Activated naive CD4-positive, alpha-beta T cell treated with anti-CD3 and anti-CD28 coated beads, Interleukin-2, amount 50 U/mL, for 24 hours (primary cell): ENCODE measurements at regions not wholly inside any gene's neighbourhood (a gene's known extent, or its start where the extent isn't known, plus 50 kb on each side); places are given as distances from the start of the nearest gene placed in this dataset.

Experiments
- H3K27ac Mint-ChIP-seq: one replicate; pipeline ENCODE4 v1.8.0; 2021; ENCODE audit warnings: mild to moderate bottlenecking, mixed read lengths
- H3K27me3 Mint-ChIP-seq: one replicate; pipeline ENCODE4 v1.8.0; 2021; ENCODE audit warnings: mixed read lengths
- H3K36me3 Mint-ChIP-seq: one replicate; pipeline ENCODE4 v1.8.0; 2021; ENCODE audit warnings: mixed read lengths
- H3K4me1 Mint-ChIP-seq: one replicate; pipeline ENCODE4 v1.8.0; 2021; ENCODE audit warnings: mixed read lengths
- H3K4me3 Mint-ChIP-seq: one replicate; pipeline ENCODE4 v1.8.0; 2021; ENCODE audit warnings: mild to moderate bottlenecking, mixed read lengths
- H3K9me3 Mint-ChIP-seq: one replicate; pipeline ENCODE4 v1.8.0; 2021; ENCODE audit warnings: mixed read lengths

DNA sequence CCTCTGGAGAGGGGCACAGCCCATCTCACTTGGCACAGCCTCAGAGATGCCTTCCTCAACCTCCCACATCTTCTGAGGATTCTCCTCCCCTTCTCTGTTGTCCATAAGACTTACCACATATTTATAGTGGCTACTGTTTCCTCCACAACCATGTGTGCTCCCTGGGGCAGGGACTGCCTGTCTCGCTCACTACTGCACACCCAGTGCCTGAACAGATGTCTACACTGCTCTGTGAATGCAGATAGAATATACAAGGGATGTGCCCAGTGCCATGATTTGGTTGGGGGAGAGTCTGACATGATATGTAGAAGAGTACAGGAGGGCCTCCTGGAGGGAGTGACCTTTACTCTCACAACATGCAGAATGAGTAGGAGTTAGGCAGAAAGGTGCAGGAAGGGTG lies 67.3 kb upstream of the ANO1 start:
- H3K4me3 Mint-ChIP-seq, result no peak overlapping the region
- no peaks in the 10 kb centered on the region for H3K27me3 Mint-ChIP-seq
- no peaks in the 10 kb centered on the region for H3K4me1 Mint-ChIP-seq
- no peaks in the 10 kb centered on the region for H3K9me3 Mint-ChIP-seq
- no peak overlapping the region for H3K27ac Mint-ChIP-seq
- no peaks in the 10 kb centered on the region for H3K36me3 Mint-ChIP-seq

DNA sequence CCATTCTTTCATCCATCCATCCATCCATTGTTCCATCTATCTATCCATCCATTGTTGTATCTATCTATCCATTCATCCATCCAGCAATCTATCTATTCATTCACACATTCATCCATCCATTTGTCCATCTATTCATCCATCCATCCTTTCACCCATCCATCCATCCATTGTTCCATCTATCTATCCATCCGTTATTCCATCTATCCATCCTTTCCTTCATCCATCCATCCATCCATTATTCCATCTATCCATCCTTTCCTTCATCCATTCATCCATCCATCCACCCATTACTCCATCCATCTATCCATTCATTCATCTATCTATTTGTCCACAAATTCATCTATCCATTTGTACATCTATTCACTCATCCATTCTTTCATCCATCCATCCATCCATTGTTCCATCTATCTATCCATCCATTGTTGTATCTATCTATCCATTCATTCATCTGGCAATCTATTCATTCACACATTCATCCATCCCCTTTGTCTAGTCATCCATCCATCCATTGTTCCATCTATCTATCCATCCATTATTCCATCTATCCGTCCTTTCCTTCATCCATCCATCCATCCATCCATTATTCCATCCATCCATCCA lies 65.9 kb upstream of the ANO1 start:
- H3K4me3 Mint-ChIP-seq, result no peak overlapping the region
- H3K27ac Mint-ChIP-seq, result no peak overlapping the region
- no peaks in the 10 kb centered on the region for H3K36me3 Mint-ChIP-seq
- no peaks in the 10 kb centered on the region for H3K27me3 Mint-ChIP-seq
- H3K4me1 Mint-ChIP-seq, result no peaks in the 10 kb centered on the region
- no peaks in the 10 kb centered on the region for H3K9me3 Mint-ChIP-seq

DNA sequence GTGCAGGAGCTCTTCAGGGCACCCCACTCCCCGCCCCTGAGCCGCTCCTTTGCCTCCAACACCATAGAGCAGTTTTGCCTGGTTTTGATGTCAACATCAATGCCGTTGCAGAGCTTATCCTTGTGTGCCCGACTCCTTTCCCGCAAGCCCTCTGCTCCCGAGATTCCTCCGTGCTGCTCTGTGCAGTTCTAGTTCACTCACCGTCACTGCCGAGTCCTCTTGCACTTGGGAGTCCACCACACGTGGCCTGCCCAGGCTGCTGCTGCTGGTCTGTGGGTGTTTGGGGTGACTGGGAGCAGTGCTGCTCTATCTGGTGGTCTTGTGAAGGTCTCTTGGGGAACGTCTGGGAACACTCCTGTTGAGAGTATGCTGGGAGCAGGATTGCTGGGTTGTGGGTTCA lies 63.8 kb upstream of the ANO1 start:
- Mint-ChIP-seq H3K36me3 (no peaks in the 10 kb centered on the region), H3K27me3 (peaks cover 3% of the 10 kb centered on the region), H3K27ac (no peak overlapping the region), H3K4me1 (no peaks in the 10 kb centered on the region), H3K9me3 (no peaks in the 10 kb centered on the region), H3K4me3 (no peak overlapping the region)

DNA sequence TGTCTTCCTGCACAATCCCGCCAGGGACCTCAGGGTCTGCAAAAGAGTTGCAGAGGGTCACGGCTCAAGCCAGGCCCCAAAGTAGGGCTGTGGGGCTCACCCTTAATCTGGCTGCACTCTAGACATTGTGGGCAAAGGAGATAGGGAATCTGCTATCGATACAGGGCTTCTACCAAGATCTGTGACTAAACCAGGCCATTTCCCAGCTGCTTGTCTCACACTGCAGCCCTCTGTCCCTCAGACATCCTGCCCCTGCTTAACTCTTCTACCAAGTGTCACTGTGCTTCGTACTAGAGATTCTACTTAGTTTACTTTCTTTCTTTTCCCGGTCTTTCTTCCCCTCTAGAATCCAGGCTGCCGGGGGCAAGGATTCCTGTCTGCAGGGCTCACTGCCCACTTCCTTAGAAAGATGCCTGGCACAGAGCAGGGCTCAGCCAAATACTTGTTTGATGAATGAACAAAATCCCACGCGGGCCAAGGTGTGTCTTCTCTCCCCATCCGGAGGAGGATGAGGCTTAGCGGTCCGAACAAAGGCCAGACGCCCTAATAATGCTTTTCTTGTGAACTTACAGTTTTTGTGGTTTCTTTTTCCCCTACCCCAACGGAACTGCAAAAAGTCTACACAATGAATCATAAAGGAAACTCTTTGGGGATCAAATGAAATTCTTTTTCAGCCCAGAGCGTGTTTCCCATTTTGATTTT lies 61.3 kb upstream of the ANO1 start:
- no peaks in the 10 kb centered on the region for H3K36me3 Mint-ChIP-seq
- H3K27me3 Mint-ChIP-seq, result peaks cover 7% of the 10 kb centered on the region
- no peak overlapping the region for H3K27ac Mint-ChIP-seq
- H3K9me3 Mint-ChIP-seq, result no peaks in the 10 kb centered on the region
- no peak overlapping the region for H3K4me3 Mint-ChIP-seq
- H3K4me1 Mint-ChIP-seq, result no peaks in the 10 kb centered on the region

DNA sequence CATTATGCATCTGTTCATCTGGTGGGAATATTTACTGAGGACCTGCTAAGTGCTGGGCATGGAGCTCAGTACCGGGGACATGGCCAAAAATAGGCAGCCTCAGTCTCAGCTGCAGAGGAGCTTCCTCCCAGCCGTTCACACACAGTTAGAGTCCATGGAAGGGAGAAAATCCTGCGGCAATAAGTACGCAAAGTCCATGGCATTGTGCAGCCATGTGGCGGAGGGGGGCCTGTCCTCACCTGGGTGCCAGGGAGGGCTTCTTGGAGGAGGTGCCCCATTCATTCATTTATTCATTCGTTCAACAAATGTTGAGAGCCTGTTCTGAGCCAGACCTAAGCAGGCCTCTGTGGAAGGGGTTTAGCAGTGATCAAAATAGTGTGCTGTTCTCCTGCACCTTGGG lies 59.3 kb upstream of the ANO1 start:
- H3K27me3 Mint-ChIP-seq, result peaks cover 7% of the 10 kb centered on the region
- no peaks in the 10 kb centered on the region for H3K9me3 Mint-ChIP-seq
- H3K36me3 Mint-ChIP-seq, result no peaks in the 10 kb centered on the region
- H3K4me1 Mint-ChIP-seq, result no peaks in the 10 kb centered on the region
- no peak overlapping the region for H3K4me3 Mint-ChIP-seq
- H3K27ac Mint-ChIP-seq, result no peak overlapping the region

DNA sequence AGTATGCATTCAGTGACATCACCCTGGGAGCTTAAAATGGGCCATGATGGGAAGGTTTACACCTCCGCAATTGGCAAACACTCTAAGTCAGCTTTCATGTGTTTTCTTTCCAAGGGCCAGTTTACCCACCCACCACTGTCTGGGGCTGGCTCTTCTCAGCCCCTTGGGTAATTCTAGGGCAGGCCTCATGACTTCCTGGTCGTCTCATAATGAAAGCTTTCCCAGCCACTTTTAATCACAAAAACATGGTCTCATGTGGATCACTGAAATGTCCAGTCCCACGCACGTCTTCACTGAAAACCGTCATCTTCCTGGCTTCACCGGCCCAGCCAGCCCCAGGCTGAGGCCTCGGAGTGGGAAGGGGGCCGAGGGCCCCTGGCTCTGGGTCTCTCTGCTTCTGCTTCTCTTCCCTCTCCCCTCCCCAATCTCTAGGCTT lies 58.5 kb upstream of the ANO1 start:
- no peak overlapping the region for H3K4me3 Mint-ChIP-seq
- H3K27ac Mint-ChIP-seq, result no peak overlapping the region
- no peaks in the 10 kb centered on the region for H3K9me3 Mint-ChIP-seq
- no peaks in the 10 kb centered on the region for H3K36me3 Mint-ChIP-seq
- peaks cover 7% of the 10 kb centered on the region for H3K27me3 Mint-ChIP-seq
- no peaks in the 10 kb centered on the region for H3K4me1 Mint-ChIP-seq

DNA sequence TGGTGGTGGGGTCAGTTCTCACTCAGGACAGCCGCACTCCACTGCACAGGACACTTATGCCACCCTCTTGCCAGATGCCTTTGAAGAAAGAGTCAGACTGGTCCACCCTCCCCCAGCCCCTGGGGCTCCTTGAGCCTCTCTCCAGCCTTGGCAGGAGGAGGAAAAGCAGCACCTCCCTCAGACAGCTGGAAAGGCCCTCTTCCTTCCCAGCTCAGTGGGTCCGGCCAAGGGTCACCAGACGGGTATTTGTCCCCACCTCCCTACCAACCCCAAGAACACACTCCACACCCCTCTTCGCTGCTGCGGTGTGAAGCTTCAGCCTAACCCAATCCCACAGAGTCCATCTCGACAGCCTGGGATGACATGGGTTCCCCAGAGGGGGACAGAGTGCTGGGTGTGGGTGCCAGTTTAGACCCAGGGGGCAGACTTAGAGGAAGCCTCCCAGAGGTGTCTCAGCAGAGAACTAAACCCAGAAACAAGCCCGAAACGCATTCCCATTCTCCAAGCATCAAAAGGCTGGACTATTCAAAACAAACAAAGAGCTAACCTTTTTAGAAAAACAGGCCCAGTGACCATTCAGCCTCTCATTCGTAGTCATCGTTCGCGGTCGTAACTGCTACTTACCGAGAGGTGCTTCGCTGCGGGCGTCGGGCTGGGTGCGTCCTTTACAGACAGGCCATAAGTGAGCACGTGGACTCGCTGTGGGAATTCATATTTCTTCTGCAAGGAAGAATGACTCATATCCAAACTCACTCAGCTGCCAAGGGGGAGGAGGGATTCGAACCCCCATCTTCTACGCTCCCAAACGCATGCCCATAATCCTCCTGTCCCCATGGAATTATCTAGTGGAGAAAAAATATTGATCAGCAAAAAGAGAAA lies 57.5 kb upstream of the ANO1 start:
- Mint-ChIP-seq H3K27ac (no peak overlapping the region), H3K4me3 (no peak overlapping the region), H3K9me3 (no peaks in the 10 kb centered on the region), H3K36me3 (no peaks in the 10 kb centered on the region), H3K4me1 (no peaks in the 10 kb centered on the region), H3K27me3 (peaks cover 7% of the 10 kb centered on the region)

DNA sequence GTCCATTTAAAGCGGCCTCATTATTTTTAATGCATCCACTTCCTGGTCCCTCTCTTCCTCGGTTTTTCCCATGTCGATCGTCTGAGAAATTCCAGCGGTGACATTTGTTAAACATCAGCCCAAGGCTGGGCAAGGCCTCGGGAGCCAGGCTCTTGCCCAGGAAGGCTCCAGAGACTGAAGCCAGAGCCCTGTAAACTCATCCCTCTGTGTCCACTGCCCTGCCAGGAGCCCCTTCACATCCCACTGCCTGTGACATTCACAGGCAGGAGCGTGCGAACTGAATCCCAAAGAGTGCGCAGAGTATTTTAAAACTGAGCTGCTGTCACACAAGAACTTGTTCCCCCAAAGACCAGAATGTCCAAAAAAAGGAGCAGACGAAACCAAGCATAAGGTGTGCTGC lies 56.5 kb upstream of the ANO1 start:
- H3K4me1 Mint-ChIP-seq, result no peaks in the 10 kb centered on the region
- H3K9me3 Mint-ChIP-seq, result no peaks in the 10 kb centered on the region
- H3K27me3 Mint-ChIP-seq, result peaks cover 7% of the 10 kb centered on the region
- H3K4me3 Mint-ChIP-seq, result no peak overlapping the region
- no peak overlapping the region for H3K27ac Mint-ChIP-seq
- H3K36me3 Mint-ChIP-seq, result no peaks in the 10 kb centered on the region

DNA sequence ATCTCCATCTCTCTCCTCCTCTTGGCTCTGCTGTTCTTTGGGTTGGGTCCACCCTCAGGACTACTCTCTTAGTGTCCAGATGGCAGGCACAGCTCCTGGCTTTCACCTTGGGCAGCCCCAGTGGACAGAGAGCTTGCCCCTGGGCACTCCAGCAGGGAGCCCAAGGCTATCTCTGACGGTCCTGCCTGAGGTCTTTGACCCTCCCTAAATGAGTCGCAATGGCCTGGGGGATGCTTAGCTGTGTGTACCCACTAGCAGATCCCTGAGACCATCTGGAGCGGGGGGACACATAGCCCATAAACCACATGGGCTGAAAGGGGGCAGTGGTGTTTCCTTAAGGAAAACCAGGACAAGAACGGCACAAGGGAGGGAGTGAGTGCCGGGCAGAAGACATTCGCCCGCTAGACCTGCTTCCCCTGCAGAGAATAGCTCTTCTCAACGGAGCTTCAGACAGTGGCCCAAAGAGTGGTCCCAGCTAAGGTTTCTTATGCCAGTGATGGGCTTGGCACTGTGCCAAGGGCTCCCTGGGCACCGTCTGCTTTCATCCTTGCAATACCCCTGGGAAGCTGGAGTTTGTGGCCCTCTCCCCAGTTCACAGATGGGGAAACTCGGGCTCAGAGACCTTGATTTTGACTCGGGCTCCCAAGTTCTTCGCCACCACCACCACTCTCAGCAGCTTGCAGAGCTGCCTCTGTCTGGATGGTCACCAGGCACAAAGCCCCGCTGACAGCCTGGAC lies 53.9 kb upstream of the ANO1 start:
- Mint-ChIP-seq H3K9me3 (no peaks in the 10 kb centered on the region), H3K27ac (no peak overlapping the region), H3K27me3 (peaks cover 4% of the 10 kb centered on the region), H3K36me3 (no peaks in the 10 kb centered on the region), H3K4me3 (no peak overlapping the region), H3K4me1 (no peaks in the 10 kb centered on the region)

DNA sequence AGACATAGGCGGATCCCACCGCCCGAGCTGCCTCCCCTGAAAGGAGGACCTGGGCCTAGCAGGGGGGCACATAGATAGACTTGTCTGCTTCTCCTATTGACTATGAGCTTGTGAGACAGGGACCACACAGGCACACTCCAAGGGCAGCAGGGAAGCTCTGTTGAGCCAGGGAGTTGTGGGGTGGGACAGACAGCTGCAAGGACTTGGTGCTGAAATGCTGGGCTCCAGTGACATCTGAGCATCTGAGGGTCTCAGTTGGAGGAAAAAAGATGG lies 53.4 kb upstream of the ANO1 start:
- Mint-ChIP-seq H3K4me3 (no peak overlapping the region), H3K27me3 (peaks cover 4% of the 10 kb centered on the region), H3K36me3 (no peaks in the 10 kb centered on the region), H3K27ac (no peak overlapping the region), H3K9me3 (no peaks in the 10 kb centered on the region), H3K4me1 (no peaks in the 10 kb centered on the region)

DNA sequence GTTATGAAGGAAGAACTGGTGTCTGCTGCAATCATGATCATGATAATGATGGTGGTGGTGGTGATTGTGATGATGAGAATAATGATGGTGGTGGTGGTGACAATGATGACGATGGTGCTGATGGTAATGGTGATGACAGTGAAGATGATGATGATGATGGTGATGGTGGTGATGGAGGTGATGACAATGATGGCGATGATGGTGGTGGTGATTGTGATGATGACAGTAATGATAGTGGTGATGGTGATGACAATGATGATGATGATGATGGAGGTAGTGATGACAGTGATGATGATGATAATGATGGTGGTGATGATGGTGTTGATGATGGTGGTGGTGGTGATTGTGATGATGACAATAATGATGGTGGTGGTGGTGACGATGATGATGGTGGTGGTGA lies 52.8 kb upstream of the ANO1 start:
- no peaks in the 10 kb centered on the region for H3K9me3 Mint-ChIP-seq

DNA sequence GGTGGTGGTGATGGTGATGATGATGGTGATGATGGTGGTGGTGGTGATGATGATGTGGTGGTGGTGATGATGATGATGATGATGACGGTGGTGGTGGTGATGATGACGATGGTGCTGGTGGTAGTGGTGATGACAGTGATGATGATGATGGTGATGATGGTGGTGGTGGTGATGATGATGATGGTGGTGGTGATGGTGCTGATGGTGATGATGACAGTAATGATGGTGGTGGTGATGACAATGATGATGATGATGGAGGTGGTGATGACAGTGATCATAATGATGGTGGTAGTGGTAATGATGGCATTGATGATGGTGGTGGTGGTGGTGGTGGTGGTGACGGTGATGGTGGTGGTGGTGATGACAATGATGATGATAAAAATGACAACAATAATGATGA lies 52.1 kb upstream of the ANO1 start:
- no peaks in the 10 kb centered on the region for H3K9me3 Mint-ChIP-seq
- H3K4me1 Mint-ChIP-seq, result no peaks in the 10 kb centered on the region
- peaks cover 1% of the 10 kb centered on the region for H3K27me3 Mint-ChIP-seq
- no peak overlapping the region for H3K27ac Mint-ChIP-seq
- H3K36me3 Mint-ChIP-seq, result no peaks in the 10 kb centered on the region
- no peak overlapping the region for H3K4me3 Mint-ChIP-seq

More for the DNA sequence above, 52.8 kb upstream of the ANO1 start:
- H3K36me3 Mint-ChIP-seq, result no peaks in the 10 kb centered on the region
- H3K27ac Mint-ChIP-seq, result no peak overlapping the region
- H3K27me3 Mint-ChIP-seq, result peaks cover 2% of the 10 kb centered on the region
- H3K4me3 Mint-ChIP-seq, result no peak overlapping the region
- H3K4me1 Mint-ChIP-seq, result no peaks in the 10 kb centered on the region

DNA sequence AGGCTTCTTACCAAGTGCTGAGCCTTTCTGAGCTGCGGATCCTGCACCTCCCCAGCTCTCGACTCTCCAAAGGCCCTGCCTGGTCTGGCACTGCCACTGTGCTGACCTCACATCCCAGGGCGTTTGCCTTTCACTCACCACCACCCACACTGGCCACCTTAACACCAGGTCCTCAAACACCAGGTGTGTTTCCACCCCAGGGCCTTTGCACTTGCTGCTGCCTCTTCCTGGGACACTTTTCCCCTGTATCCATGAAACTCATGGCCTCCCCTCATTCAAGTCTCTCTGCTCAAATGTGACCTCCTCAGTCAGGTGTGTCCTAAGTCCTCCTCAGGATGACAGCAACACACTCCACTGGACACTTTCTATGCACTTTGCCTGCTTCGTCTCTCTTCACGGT lies 51.4 kb upstream of the ANO1 start:
- no peaks in the 10 kb centered on the region for H3K9me3 Mint-ChIP-seq
- H3K36me3 Mint-ChIP-seq, result no peaks in the 10 kb centered on the region
- H3K27me3 Mint-ChIP-seq, result no peaks in the 10 kb centered on the region
- no peak overlapping the region for H3K27ac Mint-ChIP-seq
- H3K4me3 Mint-ChIP-seq, result no peak overlapping the region
- H3K4me1 Mint-ChIP-seq, result no peaks in the 10 kb centered on the region

DNA sequence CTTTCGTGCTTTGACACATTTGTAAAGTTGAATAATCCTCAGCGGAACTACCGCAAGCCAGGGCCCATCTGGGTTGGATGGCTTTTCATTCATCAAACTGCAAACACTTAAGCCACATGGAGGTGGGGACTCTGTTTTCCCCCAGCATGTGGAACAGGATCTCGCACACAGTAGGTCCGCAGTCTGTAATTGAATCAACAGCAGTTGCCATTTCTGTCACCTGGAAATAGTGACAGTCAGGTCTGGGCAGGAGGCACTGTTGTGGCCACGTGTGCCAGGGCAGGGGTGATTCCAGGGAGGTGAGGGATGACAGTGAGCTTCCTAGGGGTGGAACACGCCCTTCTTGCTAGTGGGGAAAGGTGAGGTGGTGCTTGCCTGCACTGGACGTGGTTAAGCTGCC lies 50.7 kb upstream of the ANO1 start:
- H3K9me3 Mint-ChIP-seq, result no peaks in the 10 kb centered on the region

DNA sequence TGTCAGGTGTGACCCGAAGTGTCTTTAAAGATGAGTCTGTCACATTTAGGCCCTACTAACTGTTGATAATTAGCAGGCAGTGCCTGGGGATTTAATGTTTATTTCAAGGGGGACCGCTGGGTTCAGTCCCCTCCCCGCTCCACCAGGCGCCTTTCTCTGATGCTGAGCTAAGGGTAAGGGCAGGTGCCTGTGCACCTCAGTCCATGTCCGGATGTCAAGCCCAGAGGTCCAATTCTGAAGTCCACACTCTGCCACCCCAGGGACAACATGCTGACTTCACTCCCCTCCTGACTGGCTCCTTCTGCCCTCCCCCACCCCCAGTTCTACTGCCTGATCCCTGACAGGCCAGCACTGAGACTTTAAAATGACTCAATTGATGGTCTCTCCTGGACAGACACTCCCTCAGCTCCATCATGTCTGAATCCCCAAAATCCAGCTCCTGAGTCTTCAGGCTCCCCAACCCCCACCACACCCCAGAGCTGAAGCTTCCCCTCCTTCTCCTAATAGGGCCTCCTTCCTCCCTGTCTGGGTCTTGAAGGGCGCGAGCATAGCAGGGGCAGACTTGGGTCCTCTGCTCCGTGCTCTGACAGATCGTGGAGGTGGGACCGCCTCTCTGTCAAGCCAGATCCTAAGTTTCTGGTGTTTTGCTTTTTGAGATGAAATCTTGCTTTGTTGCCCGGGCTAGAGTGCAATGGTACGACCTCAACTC lies 49.8 kb upstream of the ANO1 start:
- Mint-ChIP-seq H3K36me3 (no peaks in the 10 kb centered on the region), H3K27ac (no peak overlapping the region), H3K27me3 (peaks cover 6% of the 10 kb centered on the region), H3K9me3 (no peaks in the 10 kb centered on the region), H3K4me1 (no peaks in the 10 kb centered on the region), H3K4me3 (no peak overlapping the region)

More for the DNA sequence above, 50.7 kb upstream of the ANO1 start:
- H3K27me3 Mint-ChIP-seq, result peaks cover 3% of the 10 kb centered on the region
- H3K4me1 Mint-ChIP-seq, result no peaks in the 10 kb centered on the region
- no peaks in the 10 kb centered on the region for H3K36me3 Mint-ChIP-seq
- no peak overlapping the region for H3K27ac Mint-ChIP-seq
- H3K4me3 Mint-ChIP-seq, result no peak overlapping the region
